ENCODE measurements at regions not wholly inside any gene's neighbourhood (a gene's known extent, or its start where the extent isn't known, plus 50 kb on each side); places are given as distances from the start of the nearest gene placed in this dataset.

GRCh38 chr10:118167056-118167700 lies 120.4 kb upstream of the RAB11FIP2 start (continued):
- TF ChIP-seq ZNF551 (CRISPR knock-in tag; IDR thresholded peaks at IDR 0.05), result no peak
- no peak for TF ChIP-seq CBFA2T2 (conservative IDR thresholded peaks at IDR 0.05)
- no peak for TF ChIP-seq CCNT2 (IDR thresholded peaks at IDR 0.05; ENCODE audit: borderline replicate concordance, extremely low read depth, insufficient read length, low read depth, low read length)
- no peak for TF ChIP-seq PTRF (tag; IDR thresholded peaks at IDR 0.05)

GRCh38 chr10:118163217-118163616 lies 116.5 kb upstream of the RAB11FIP2 start:
- WGBS (ENCODE audit: insufficient coverage, low coverage, missing lambda C conversion rate), result 0% methylated on average over 4 of the region's 6 CpGs
- Histone ChIP-seq H3K36me3 (ENCODE audit: control insufficient read depth, insufficient read depth, low read length) (no peaks in the 10 kb centered on the region), H4K20me1 (replicated peaks; ENCODE audit: control insufficient read depth, insufficient read depth, low read length) (no peaks in the 10 kb centered on the region), H3K4me1 (replicated peaks in 1 of 2; ENCODE audit: control insufficient read depth in 2 of 2, insufficient read depth in 2 of 2, low read length in 2 of 2) (no peaks in the 10 kb centered on the region), H3K27me3 (ENCODE audit: control insufficient read depth in 2 of 2, insufficient read depth in 2 of 2, low read length in 2 of 2) (peaks cover 2 to 14% of the 10 kb centered on the region in 2 experiments), H3K4me3 (no peak overlapping the region), H3K9me3 (replicated peaks; ENCODE audit: control insufficient read depth, insufficient read depth, low read depth, low read length) (no peaks in the 10 kb centered on the region), H3K9ac (ENCODE audit: insufficient read depth in 1 of 2, low read depth in 2 of 2, low read length in 2 of 2) (no peak overlapping the region), H3K27ac (ENCODE audit: extremely low read depth, low read depth, low read length) (no peak overlapping the region), H2AFZ (ENCODE audit: low read depth, low read length) (no peak overlapping the region), H3K9me1 (ENCODE audit: control insufficient read depth, insufficient read depth, low read length) (no peaks in the 10 kb centered on the region), H3K4me2 (ENCODE audit: insufficient read depth, low read length) (no peak overlapping the region), H3K79me2 (ENCODE audit: control insufficient read depth, insufficient read depth, low read length) (no peaks in the 10 kb centered on the region)
- intact Hi-C loops (cut with micrococcal nuclease) (no loop called here), in situ Hi-C loops (cut with MboI) (no loop called here)
- BruUV-seq (replicated peaks), result no TSS peak
- CTCF ChIA-PET (ENCODE audit: low intra/inter-chr PET ratio), result no interaction called here
- ATAC-seq, result no peak
- POLR2A ChIA-PET, result no interaction called here
- FAIRE-seq, result no peak
- DNase-seq (ENCODE audit: extremely low read depth in 1 of 4, low spot score in 3 of 4), result no peak
- TF ChIP-seq, protein P1, sequence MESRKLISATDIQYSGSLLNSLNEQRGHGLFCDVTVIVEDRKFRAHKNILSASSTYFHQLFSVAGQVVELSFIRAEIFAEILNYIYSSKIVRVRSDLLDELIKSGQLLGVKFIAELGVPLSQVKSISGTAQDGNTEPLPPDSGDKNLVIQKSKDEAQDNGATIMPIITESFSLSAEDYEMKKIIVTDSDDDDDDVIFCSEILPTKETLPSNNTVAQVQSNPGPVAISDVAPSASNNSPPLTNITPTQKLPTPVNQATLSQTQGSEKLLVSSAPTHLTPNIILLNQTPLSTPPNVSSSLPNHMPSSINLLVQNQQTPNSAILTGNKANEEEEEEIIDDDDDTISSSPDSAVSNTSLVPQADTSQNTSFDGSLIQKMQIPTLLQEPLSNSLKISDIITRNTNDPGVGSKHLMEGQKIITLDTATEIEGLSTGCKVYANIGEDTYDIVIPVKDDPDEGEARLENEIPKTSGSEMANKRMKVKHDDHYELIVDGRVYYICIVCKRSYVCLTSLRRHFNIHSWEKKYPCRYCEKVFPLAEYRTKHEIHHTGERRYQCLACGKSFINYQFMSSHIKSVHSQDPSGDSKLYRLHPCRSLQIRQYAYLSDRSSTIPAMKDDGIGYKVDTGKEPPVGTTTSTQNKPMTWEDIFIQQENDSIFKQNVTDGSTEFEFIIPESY (CRISPR knock-in tag; IDR thresholded peaks at IDR 0.05), result no peak
- TF ChIP-seq DACH1 (IDR thresholded peaks at IDR 0.05; ENCODE audit: partially characterized antibody), result no peak
- no peak for TF ChIP-seq TCF3 (CRISPR knock-in tag; IDR thresholded peaks at IDR 0.05)
- no peak for TF ChIP-seq ZSCAN29 (IDR thresholded peaks at IDR 0.05)
- TF ChIP-seq TEAD2 (tag; IDR thresholded peaks at IDR 0.05), result no peak
- no peak for TF ChIP-seq ELK3 (CRISPR knock-in tag; IDR thresholded peaks at IDR 0.05)
- TF ChIP-seq RBM15 (IDR thresholded peaks at IDR 0.05; ENCODE audit: insufficient read depth, low read length), result no peak
- no peak for TF ChIP-seq ZBTB12 (CRISPR knock-in tag; IDR thresholded peaks at IDR 0.05)
- TF ChIP-seq MNT (conservative IDR thresholded peaks at IDR 0.05), result no peak
- TF ChIP-seq CC2D1A (IDR thresholded peaks at IDR 0.05), result no peak
- TF ChIP-seq KLF1 (tag; IDR thresholded peaks at IDR 0.05), result no peak
- TF ChIP-seq ZNF212 (CRISPR knock-in tag; IDR thresholded peaks at IDR 0.05), result no peak
- TF ChIP-seq POLR2H (tag; IDR thresholded peaks at IDR 0.05; ENCODE audit: low read depth), result no peak
